Activated CD8-positive, alpha-beta memory T cell treated with anti-CD3 and anti-CD28 coated beads, Interleukin-2, amount 50 U/mL, for 4 hours (primary cell): ENCODE measurements at regions not wholly inside any gene's neighbourhood (a gene's known extent, or its start where the extent isn't known, plus 50 kb on each side); places are given as distances from the start of the nearest gene placed in this dataset.

ENCODE experiments used
- DNase-seq: peaks from one replicate; pipeline ENCODE4 v3.0.0-alpha.2; 2020

GRCh38 chr12:25005376-25005775, 56.5 kb upstream of the BCAT1 start:
- DNase-seq = no peak

- no peak for DNase-seq
Observed at GRCh38 chr12:25004447-25004846, 55.5 kb upstream of the BCAT1 start.

- DNase-seq = no peak
Observed at GRCh38 chr12:25001311-25001710, 52.4 kb upstream of the BCAT1 start.
